ENCODE measurements at regions not wholly inside any gene's neighbourhood (a gene's known extent, or its start where the extent isn't known, plus 50 kb on each side); places are given as distances from the start of the nearest gene placed in this dataset.

- no peak overlapping the region for H3K27ac ChIP-seq (ENCODE audit: low read depth in 1 of 2, low read length in 2 of 2)
- 61% methylated on average over 5 of the region's 5 CpGs for WGBS
- TF ChIP-seq GABPA (IDR thresholded peaks at IDR 0.05 in 1 of 2, conservative IDR thresholded peaks at IDR 0.05 in 1 of 2) (no peak), TAF1 (conservative IDR thresholded peaks at IDR 0.05) (no peak), HNF4G (IDR thresholded peaks at IDR 0.05) (no peak), MAX (IDR thresholded peaks at IDR 0.05) (no peak), EGR1 (IDR thresholded peaks at IDR 0.05; ENCODE audit: low read depth in 2 of 2) (no peak), YY1 (IDR thresholded peaks at IDR 0.05) (no peak), FOXA1 (IDR thresholded peaks at IDR 0.05) (no peak), ATF3 (IDR thresholded peaks at IDR 0.05) (no peak), NR2F2 (IDR thresholded peaks at IDR 0.05) (no peak)
- H3K4me3 ChIP-seq (ENCODE audit: low read depth in 1 of 3, low read length in 3 of 3): no peak overlapping the region
- H3K9ac ChIP-seq (ENCODE audit: low read depth in 1 of 2, low read length in 2 of 2): no peak overlapping the region
- no peaks in the 10 kb centered on the region for H3K4me1 ChIP-seq (ENCODE audit: control insufficient read depth in 4 of 4, insufficient read depth in 4 of 4, low read length in 3 of 4)
- no peaks in the 10 kb centered on the region for H3K27me3 ChIP-seq (ENCODE audit: control insufficient read depth in 4 of 4, insufficient read depth in 4 of 4, low read length in 3 of 4)
- H3K9me3 ChIP-seq (ENCODE audit: control insufficient read depth in 4 of 4, low read length in 3 of 4): no peaks in the 10 kb centered on the region
- no peak for DNase-seq (ENCODE audit: low spot score)
- H3K36me3 ChIP-seq (ENCODE audit: control insufficient read depth in 4 of 4, insufficient read depth in 3 of 4, low read depth in 1 of 4, low read length in 3 of 4): no peaks in the 10 kb centered on the region
Observed at GRCh38 chr14:21978999-21979314, 305.3 kb upstream of the OR4E1 start.

- peak; percentile 43 for DNase-seq (ENCODE audit: low spot score)
- 40% methylated on average over 11 of the region's 11 CpGs for WGBS
Observed at GRCh38 chr14:21978184-21978998, 304.8 kb upstream of the OR4E1 start.

GRCh38 chr14:21974741-21975140 is 301.1 kb upstream of the OR4E1 start:
- no peaks in the 10 kb centered on the region for H3K4me1 ChIP-seq (ENCODE audit: control insufficient read depth in 4 of 4, insufficient read depth in 4 of 4, low read length in 3 of 4)
- 70% methylated on average over 2 of the region's 2 CpGs for WGBS
- H3K9ac ChIP-seq (ENCODE audit: low read depth in 1 of 2, low read length in 2 of 2): no peak overlapping the region
- no peak overlapping the region for H3K27ac ChIP-seq (ENCODE audit: low read depth in 1 of 2, low read length in 2 of 2)
- no peaks in the 10 kb centered on the region for H3K36me3 ChIP-seq (ENCODE audit: control insufficient read depth in 4 of 4, insufficient read depth in 3 of 4, low read depth in 1 of 4, low read length in 3 of 4)
- no peak overlapping the region for H3K4me3 ChIP-seq (ENCODE audit: low read depth in 1 of 3, low read length in 3 of 3)
- DNase-seq (ENCODE audit: low spot score): no peak
- H3K9me3 ChIP-seq (ENCODE audit: control insufficient read depth in 4 of 4, low read length in 3 of 4): no peaks in the 10 kb centered on the region
- H3K27me3 ChIP-seq (ENCODE audit: control insufficient read depth in 4 of 4, insufficient read depth in 4 of 4, low read length in 3 of 4): no peaks in the 10 kb centered on the region
- no peak for TF ChIP-seq CTCF (IDR thresholded peaks at IDR 0.05; ENCODE audit: low read depth, low read length, missing input control)
- TF ChIP-seq YY1 (IDR thresholded peaks at IDR 0.05): no peak
- TF ChIP-seq TAF1 (conservative IDR thresholded peaks at IDR 0.05): no peak
- no peak for TF ChIP-seq NR2F2 (IDR thresholded peaks at IDR 0.05)
- TF ChIP-seq HNF4G (IDR thresholded peaks at IDR 0.05): no peak
- TF ChIP-seq EGR1 (IDR thresholded peaks at IDR 0.05; ENCODE audit: low read depth in 2 of 2): no peak
- no peak for TF ChIP-seq FOXA2 (IDR thresholded peaks at IDR 0.05)
- TF ChIP-seq GABPA (IDR thresholded peaks at IDR 0.05 in 1 of 2, conservative IDR thresholded peaks at IDR 0.05 in 1 of 2): no peak
- no peak for TF ChIP-seq RAD21 (IDR thresholded peaks at IDR 0.05)
- TF ChIP-seq REST (IDR thresholded peaks at IDR 0.05): no peak
- no peak for TF ChIP-seq FOXA1 (IDR thresholded peaks at IDR 0.05)
- no peak for TF ChIP-seq HNF4A (conservative IDR thresholded peaks at IDR 0.05)
- no peak for TF ChIP-seq MAX (IDR thresholded peaks at IDR 0.05)

More at GRCh38 chr14:21978184-21978998, 304.8 kb upstream of the OR4E1 start:
- Histone ChIP-seq H3K4me1 (ENCODE audit: control insufficient read depth in 4 of 4, insufficient read depth in 4 of 4, low read length in 3 of 4) (no peaks in the 10 kb centered on the region), H3K4me3 (ENCODE audit: low read depth in 1 of 3, low read length in 3 of 3) (no peak overlapping the region), H3K9ac (ENCODE audit: low read depth in 1 of 2, low read length in 2 of 2) (no peak overlapping the region), H3K27ac (ENCODE audit: low read depth in 1 of 2, low read length in 2 of 2) (no peak overlapping the region), H3K9me3 (ENCODE audit: control insufficient read depth in 4 of 4, low read length in 3 of 4) (no peaks in the 10 kb centered on the region), H3K36me3 (ENCODE audit: control insufficient read depth in 4 of 4, insufficient read depth in 3 of 4, low read depth in 1 of 4, low read length in 3 of 4) (no peaks in the 10 kb centered on the region), H3K27me3 (ENCODE audit: control insufficient read depth in 4 of 4, insufficient read depth in 4 of 4, low read length in 3 of 4) (no peaks in the 10 kb centered on the region)
- TF ChIP-seq RAD21 (IDR thresholded peaks at IDR 0.05): peak; percentile 11 to 49
- no peak for TF ChIP-seq JUND (IDR thresholded peaks at IDR 0.05)
- peak; percentile 63 for TF ChIP-seq CTCF (IDR thresholded peaks at IDR 0.05; ENCODE audit: low read depth, low read length, missing input control)
- no peak for TF ChIP-seq HNF4A (conservative IDR thresholded peaks at IDR 0.05)

Data from liver (tissue), 8 donors.